Body of pancreas (tissue), 4 donors: ENCODE measurements at regions not wholly inside any gene's neighbourhood (a gene's known extent, or its start where the extent isn't known, plus 50 kb on each side); places are given as distances from the start of the nearest gene placed in this dataset.

Experiments
- POLR2A ChIP-seq, 3 donors: fragments of 450-650 bp; IDR thresholded peaks; one replicate each; pipeline ENCODE4 v1.6.1; 2016; ENCODE audit warnings: antibody characterized with exemption in 3 of 3, mild to moderate bottlenecking in 2 of 3
- TF ChIP-seq, protein P1 (sequence below), 7 experiments: fragments of 450-650 bp in 4 of 7; fragments of 200-600 bp in 3 of 7; sonication (generic) in 3 of 7; IDR thresholded peaks; one replicate each; pipeline ENCODE4 v1.5.1; 2016 to 2019; ENCODE audit warnings: antibody characterized with exemption in 7 of 7

DNA sequence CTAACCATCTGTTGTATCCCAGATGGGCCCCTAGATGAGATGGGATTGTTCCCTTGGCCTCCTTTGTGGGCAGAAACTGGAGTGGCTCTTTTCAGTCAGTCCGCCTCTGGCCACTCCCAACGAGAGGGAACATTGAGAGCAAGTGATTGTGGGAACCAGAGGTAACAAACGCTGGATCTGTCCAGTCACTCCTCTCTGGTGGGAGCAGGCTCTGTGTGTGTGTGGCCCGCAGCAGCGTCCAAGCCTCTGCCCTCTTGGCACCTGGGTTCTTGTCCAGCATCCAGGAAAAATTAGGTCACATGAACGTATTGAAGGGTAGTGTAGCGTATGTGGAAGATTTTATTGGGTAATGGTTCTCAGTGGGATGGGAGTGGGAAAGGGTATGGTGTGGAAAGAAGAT is 101.9 kb upstream of the COX10 start:
- TF ChIP-seq, protein P1, sequence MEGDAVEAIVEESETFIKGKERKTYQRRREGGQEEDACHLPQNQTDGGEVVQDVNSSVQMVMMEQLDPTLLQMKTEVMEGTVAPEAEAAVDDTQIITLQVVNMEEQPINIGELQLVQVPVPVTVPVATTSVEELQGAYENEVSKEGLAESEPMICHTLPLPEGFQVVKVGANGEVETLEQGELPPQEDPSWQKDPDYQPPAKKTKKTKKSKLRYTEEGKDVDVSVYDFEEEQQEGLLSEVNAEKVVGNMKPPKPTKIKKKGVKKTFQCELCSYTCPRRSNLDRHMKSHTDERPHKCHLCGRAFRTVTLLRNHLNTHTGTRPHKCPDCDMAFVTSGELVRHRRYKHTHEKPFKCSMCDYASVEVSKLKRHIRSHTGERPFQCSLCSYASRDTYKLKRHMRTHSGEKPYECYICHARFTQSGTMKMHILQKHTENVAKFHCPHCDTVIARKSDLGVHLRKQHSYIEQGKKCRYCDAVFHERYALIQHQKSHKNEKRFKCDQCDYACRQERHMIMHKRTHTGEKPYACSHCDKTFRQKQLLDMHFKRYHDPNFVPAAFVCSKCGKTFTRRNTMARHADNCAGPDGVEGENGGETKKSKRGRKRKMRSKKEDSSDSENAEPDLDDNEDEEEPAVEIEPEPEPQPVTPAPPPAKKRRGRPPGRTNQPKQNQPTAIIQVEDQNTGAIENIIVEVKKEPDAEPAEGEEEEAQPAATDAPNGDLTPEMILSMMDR (IDR thresholded peaks at IDR 0.05) = no peak
- no peak for TF ChIP-seq POLR2A (IDR thresholded peaks at IDR 0.05)
